IPS DF 6.9 (cell line): ENCODE measurements at regions not wholly inside any gene's neighbourhood (a gene's known extent, or its start where the extent isn't known, plus 50 kb on each side); places are given as distances from the start of the nearest gene placed in this dataset.

Experiments
- DNase-seq: peaks from one replicate; pipeline ENCODE4 v3.0.0-alpha.2; 2013; ENCODE audit warnings: low read depth, low spot score
- H3K27ac ChIP-seq: one replicate; pipeline ENCODE4 v1.5.1; 2013; ENCODE audit warnings: low read length, control low read depth
- H3K27me3 ChIP-seq: 2 replicates; pipeline ENCODE4 v1.6.1; 2013; ENCODE audit warnings: mild to moderate bottlenecking, low read length; ENCODE audit not compliant: control insufficient read depth, insufficient read depth
- H3K36me3 ChIP-seq: 2 replicates; pipeline ENCODE4 v1.6.1; 2013; ENCODE audit warnings: low read length; ENCODE audit not compliant: control insufficient read depth, insufficient read depth
- H3K4me1 ChIP-seq: 2 replicates; pipeline ENCODE4 v1.6.1; 2013; ENCODE audit warnings: low read length; ENCODE audit not compliant: control insufficient read depth, insufficient read depth
- H3K4me3 ChIP-seq: 2 replicates; pipeline ENCODE4 v1.5.1; 2013; ENCODE audit warnings: mild to moderate bottlenecking, low read length
- H3K9me3 ChIP-seq: 2 replicates; pipeline ENCODE4 v1.6.1; 2013; ENCODE audit warnings: low read length, inconsistent platforms; ENCODE audit not compliant: control insufficient read depth, insufficient read depth
- WGBS: extraction: QIAGEN DNeasy Blood & Tissue Kit; methylation state at CpG from one replicate; pipeline ENCODE4 v1.1.7; 2013; ENCODE audit warnings: mixed read lengths, missing lambda C conversion rate; ENCODE audit not compliant: insufficient read length, insufficient coverage; 5-methylcytosine and 5-hydroxymethylcytosine counted together

GRCh38 chr5:53211799-53212198 is 102.2 kb upstream of the MOCS2 start:
- no peaks in the 10 kb centered on the region for H3K27me3 ChIP-seq
- no peak overlapping the region for H3K4me3 ChIP-seq
- no peaks in the 10 kb centered on the region for H3K4me1 ChIP-seq
- H3K36me3 ChIP-seq, result no peaks in the 10 kb centered on the region
- DNase-seq, result no peak
- no peaks in the 10 kb centered on the region for H3K9me3 ChIP-seq
- H3K27ac ChIP-seq, result no peak overlapping the region
- no CpG with 5 or more reads among the region's 3 CpGs for WGBS

GRCh38 chr5:53219174-53219573 is 109.6 kb upstream of the MOCS2 start:
- DNase-seq, result no peak
- no peaks in the 10 kb centered on the region for H3K4me1 ChIP-seq
- H3K4me3 ChIP-seq, result no peak overlapping the region
- WGBS, result no CpG with 5 or more reads among the region's 6 CpGs
- H3K36me3 ChIP-seq, result no peaks in the 10 kb centered on the region
- H3K27me3 ChIP-seq, result no peaks in the 10 kb centered on the region
- H3K9me3 ChIP-seq, result no peaks in the 10 kb centered on the region
- no peak overlapping the region for H3K27ac ChIP-seq

GRCh38 chr5:53219610-53220009 is 110.1 kb upstream of the MOCS2 start:
- Histone ChIP-seq H3K36me3 (no peaks in the 10 kb centered on the region), H3K9me3 (no peaks in the 10 kb centered on the region), H3K27ac (no peak overlapping the region), H3K27me3 (no peaks in the 10 kb centered on the region), H3K4me1 (no peaks in the 10 kb centered on the region), H3K4me3 (no peak overlapping the region)
- no peak for DNase-seq
- WGBS, result no CpG with 5 or more reads among the region's 3 CpGs

- H3K4me1 ChIP-seq, result no peaks in the 10 kb centered on the region
- no CpG with 5 or more reads among the region's 2 CpGs for WGBS
- H3K9me3 ChIP-seq, result peaks cover 2% of the 10 kb centered on the region; the same call in 1 of the 2 replicates
- DNase-seq, result no peak
- no peaks in the 10 kb centered on the region for H3K27me3 ChIP-seq
- no peak overlapping the region for H3K4me3 ChIP-seq
- no peaks in the 10 kb centered on the region for H3K36me3 ChIP-seq
- no peak overlapping the region for H3K27ac ChIP-seq
Measured at GRCh38 chr5:53233645-53234405, 124.3 kb upstream of the MOCS2 start.

- no peaks in the 10 kb centered on the region for H3K27me3 ChIP-seq
- H3K9me3 ChIP-seq, result no peaks in the 10 kb centered on the region
- no peaks in the 10 kb centered on the region for H3K36me3 ChIP-seq
- no peaks in the 10 kb centered on the region for H3K4me1 ChIP-seq
- no CpG with 5 or more reads among the region's 3 CpGs for WGBS
- no peak for DNase-seq
- H3K27ac ChIP-seq, result no peak overlapping the region
- no peak overlapping the region for H3K4me3 ChIP-seq
Measured at GRCh38 chr5:53236683-53237082, 127.1 kb upstream of the MOCS2 start.

- no peaks in the 10 kb centered on the region for H3K4me1 ChIP-seq
- H3K9me3 ChIP-seq, result no peaks in the 10 kb centered on the region
- no peaks in the 10 kb centered on the region for H3K27me3 ChIP-seq
- no CpG with 5 or more reads among the region's 6 CpGs for WGBS
- no peak overlapping the region for H3K4me3 ChIP-seq
- no peak overlapping the region for H3K27ac ChIP-seq
- no peaks in the 10 kb centered on the region for H3K36me3 ChIP-seq
- no peak for DNase-seq
Measured at GRCh38 chr5:53237876-53238275, 128.3 kb upstream of the MOCS2 start.

- H3K36me3 ChIP-seq, result no peaks in the 10 kb centered on the region
- H3K4me3 ChIP-seq, result no peak overlapping the region
- no peak for DNase-seq
- no peaks in the 10 kb centered on the region for H3K9me3 ChIP-seq
- no peak overlapping the region for H3K27ac ChIP-seq
- WGBS, result no CpG with 5 or more reads among the region's 2 CpGs
- H3K4me1 ChIP-seq, result no peaks in the 10 kb centered on the region
- H3K27me3 ChIP-seq, result no peaks in the 10 kb centered on the region
Measured at GRCh38 chr5:53239301-53239990, 129.9 kb upstream of the MOCS2 start.

GRCh38 chr5:53240661-53241060 is 131.1 kb upstream of the MOCS2 start:
- no peak for DNase-seq
- H3K27me3 ChIP-seq, result no peaks in the 10 kb centered on the region

GRCh38 chr5:53241572-53241971 is 132.0 kb upstream of the MOCS2 start:
- no peak overlapping the region for H3K27ac ChIP-seq
- WGBS, result no CpG with 5 or more reads among the region's 5 CpGs
- DNase-seq, result no peak
- H3K27me3 ChIP-seq, result no peaks in the 10 kb centered on the region
- H3K4me1 ChIP-seq, result no peaks in the 10 kb centered on the region
- H3K9me3 ChIP-seq, result no peaks in the 10 kb centered on the region
- no peaks in the 10 kb centered on the region for H3K36me3 ChIP-seq
- H3K4me3 ChIP-seq, result no peak overlapping the region

More at GRCh38 chr5:53240661-53241060, 131.1 kb upstream of the MOCS2 start:
- no peaks in the 10 kb centered on the region for H3K36me3 ChIP-seq
- no peak overlapping the region for H3K27ac ChIP-seq
- H3K4me3 ChIP-seq, result no peak overlapping the region
- no peaks in the 10 kb centered on the region for H3K9me3 ChIP-seq
- no peaks in the 10 kb centered on the region for H3K4me1 ChIP-seq

GRCh38 chr5:53243403-53243802 is 133.8 kb upstream of the MOCS2 start:
- no CpG with 5 or more reads among the region's 3 CpGs for WGBS
- H3K27ac ChIP-seq, result no peak overlapping the region
- no peaks in the 10 kb centered on the region for H3K36me3 ChIP-seq
- H3K27me3 ChIP-seq, result no peaks in the 10 kb centered on the region
- H3K9me3 ChIP-seq, result no peaks in the 10 kb centered on the region
- no peak for DNase-seq
- H3K4me3 ChIP-seq, result no peak overlapping the region
- no peaks in the 10 kb centered on the region for H3K4me1 ChIP-seq
